ENCODE measurements at regions not wholly inside any gene's neighbourhood (a gene's known extent, or its start where the extent isn't known, plus 50 kb on each side); places are given as distances from the start of the nearest gene placed in this dataset.

DNA sequence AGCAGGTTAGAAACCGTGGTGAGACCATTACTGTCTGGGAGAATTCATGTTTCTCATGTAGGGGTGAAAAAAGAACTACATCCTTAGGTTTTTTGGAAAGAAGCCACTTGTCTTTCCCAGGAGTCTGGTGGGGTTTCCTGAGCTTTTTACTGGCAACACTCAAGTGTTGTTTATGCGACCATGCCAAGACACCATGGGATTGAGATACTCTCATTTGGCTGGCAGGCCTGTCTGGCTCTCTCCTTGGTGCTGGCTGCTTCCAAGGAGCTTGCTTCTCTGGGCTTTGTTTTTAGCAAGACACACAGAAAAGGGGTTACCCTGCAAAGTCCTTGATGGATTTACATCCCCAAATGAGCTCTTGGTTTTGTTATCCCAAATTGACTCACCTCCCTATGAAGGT, 80.9 kb upstream of the ISL1 start:
- no peaks in the 10 kb centered on the region for H3K4me1 Mint-ChIP-seq
- DNase-seq (ENCODE audit: low spot score in 2 of 2), result no peak
- no peak overlapping the region for H3K27ac Mint-ChIP-seq (ENCODE audit: low read depth)
- H3K4me3 Mint-ChIP-seq, result no peak overlapping the region
- no peaks in the 10 kb centered on the region for H3K36me3 Mint-ChIP-seq (ENCODE audit: insufficient read depth)
- H3K27me3 Mint-ChIP-seq, result no peaks in the 10 kb centered on the region
- no peak for ATAC-seq (replicated peaks; ENCODE audit: extremely low read depth, poor library complexity, severe bottlenecking)
- H3K9me3 Mint-ChIP-seq, result peaks cover 20% of the 10 kb centered on the region

DNA sequence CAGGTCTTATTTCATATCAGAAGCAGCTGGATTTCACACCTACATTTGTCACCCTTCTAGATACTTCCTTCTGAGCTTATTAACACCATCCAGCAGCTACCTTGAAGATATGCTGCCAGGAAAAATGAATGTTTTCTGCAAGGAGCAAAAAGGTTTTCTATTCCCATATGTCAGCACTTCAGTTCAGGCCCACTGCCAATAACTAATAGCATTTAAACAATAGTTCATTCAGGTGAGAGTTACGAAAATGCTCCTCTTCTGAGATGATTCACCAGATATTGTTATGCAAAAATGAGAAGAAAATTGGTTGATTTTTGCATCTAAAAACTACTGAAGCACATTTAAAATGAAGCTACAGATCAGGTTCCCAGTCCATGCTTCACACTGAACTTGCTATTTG, 56.4 kb upstream of the ISL1 start:
- no peak for DNase-seq (ENCODE audit: low spot score in 2 of 2)
- H3K27me3 Mint-ChIP-seq, result no peaks in the 10 kb centered on the region
- H3K27ac Mint-ChIP-seq (ENCODE audit: low read depth), result no peak overlapping the region
- no peak overlapping the region for H3K4me3 Mint-ChIP-seq
- H3K4me1 Mint-ChIP-seq, result no peaks in the 10 kb centered on the region
- H3K36me3 Mint-ChIP-seq (ENCODE audit: insufficient read depth), result no peaks in the 10 kb centered on the region
- H3K9me3 Mint-ChIP-seq, result peaks cover 7% of the 10 kb centered on the region
- no peak for ATAC-seq (replicated peaks; ENCODE audit: extremely low read depth, poor library complexity, severe bottlenecking)
